GM19023 (cell line): ENCODE measurements at regions not wholly inside any gene's neighbourhood (a gene's known extent, or its start where the extent isn't known, plus 50 kb on each side); places are given as distances from the start of the nearest gene placed in this dataset.

Experiments
- ATAC-seq: cut with Tn5 transposase; IDR thresholded peaks from one replicate; pipeline ENCODE4 v1.9.1; 2021; ENCODE audit warnings: mild to moderate bottlenecking, moderate library complexity; ENCODE audit not compliant: unreplicated experiment

DNA sequence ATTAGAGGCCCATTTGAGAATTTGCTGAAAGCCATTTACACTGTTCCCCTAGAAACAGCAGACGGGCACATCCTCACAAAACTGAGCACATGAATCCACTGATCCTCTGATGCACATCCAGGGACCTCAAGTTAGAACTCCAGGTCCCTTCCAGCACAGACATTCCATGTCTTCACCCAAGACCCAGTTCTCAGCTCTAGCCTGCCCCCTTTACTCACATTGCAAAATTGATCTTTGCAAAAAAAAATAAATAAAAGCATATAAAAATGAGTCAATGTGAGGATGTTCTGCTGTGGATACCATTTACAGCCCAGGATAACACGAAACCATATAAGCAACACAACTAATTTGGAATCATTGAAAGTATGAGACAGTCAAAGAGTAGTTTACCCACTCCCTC is 458.2 kb upstream of the JARID2 start:
- no peak for ATAC-seq

GRCh38 chr6:14789996-14790395 is 455.9 kb upstream of the JARID2 start:
- ATAC-seq: no peak

GRCh38 chr6:14790976-14791375 is 454.9 kb upstream of the JARID2 start:
- no peak for ATAC-seq

DNA sequence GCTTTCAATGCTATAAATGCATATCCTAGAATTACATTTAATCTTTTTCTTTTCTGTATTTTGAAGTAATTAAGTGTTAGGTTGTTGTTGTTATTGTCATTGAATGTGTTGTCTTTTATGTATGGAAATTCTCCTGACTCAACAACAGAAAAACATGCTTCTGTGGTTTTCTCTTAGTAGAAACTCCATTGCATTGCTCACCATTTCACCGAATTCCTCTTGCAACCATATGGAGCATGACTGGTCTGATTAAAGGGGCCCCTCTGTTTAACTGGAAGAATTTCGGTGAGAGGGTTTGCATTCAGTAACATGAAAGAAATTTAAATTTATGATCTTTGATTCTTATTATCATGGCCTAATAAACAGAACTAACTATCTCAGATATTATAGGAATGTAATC is 454.3 kb upstream of the JARID2 start:
- ATAC-seq: no peak

GRCh38 chr6:14792118-14792955 is 453.5 kb upstream of the JARID2 start:
- no peak for ATAC-seq

- no peak for ATAC-seq
Observed at GRCh38 chr6:14795451-14795850, 450.4 kb upstream of the JARID2 start.

DNA sequence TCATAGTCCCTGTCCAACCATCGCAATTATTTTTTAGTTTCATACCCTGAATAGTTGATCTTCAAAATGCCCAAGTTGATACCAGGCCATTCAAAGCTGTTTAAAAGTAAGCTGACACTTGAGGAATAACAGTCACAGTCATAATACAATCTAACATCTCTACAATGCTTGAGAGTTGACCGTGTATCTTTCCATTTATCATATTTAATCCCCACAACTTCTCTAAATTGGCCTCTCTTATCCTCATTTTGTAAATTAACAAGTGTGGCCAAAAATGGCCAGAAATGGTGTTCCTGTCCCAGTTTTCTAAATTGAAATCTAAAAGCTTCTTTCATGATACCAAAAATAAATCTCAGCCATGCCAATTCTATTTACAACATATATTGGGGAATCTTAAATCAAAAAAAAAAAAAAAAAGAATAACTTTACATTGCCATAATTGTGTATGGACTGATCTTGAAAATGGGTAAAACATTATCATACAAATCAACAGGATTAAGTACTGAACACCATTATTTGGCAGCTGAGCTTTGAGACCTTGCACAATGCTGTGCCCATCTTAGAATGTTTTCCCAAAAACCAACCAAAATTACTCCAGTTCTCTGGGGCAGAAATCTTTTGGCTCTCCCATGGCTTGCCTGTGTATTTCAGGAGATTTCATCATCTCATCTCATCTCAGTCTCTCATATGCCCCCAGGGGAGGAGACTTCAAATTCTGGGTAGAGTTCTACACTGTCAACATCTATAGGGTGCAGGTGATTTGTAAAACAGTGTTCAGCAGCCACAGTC is 448.7 kb upstream of the JARID2 start:
- ATAC-seq: no peak

GRCh38 chr6:14797875-14798593 is 447.8 kb upstream of the JARID2 start:
- no peak for ATAC-seq

DNA sequence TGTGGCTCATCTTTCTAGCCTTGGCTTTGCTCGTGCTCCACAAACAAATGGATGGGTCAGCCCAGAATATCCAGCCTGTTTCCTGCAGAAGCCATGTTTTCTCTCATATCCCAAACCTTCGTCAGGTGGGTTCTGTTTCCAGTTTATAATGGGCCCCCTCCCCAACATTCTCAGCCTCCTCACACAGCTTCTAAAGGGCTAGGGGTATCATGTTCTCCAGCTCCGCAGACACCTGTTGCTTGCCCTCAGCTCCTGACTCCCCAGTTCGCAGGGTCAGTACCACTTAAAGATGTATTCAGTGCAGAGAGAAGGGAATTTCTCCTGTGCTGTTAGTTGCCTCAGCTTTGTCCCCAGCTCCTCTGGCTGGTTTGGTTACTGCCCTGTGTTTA is 447.3 kb upstream of the JARID2 start:
- ATAC-seq: no peak

DNA sequence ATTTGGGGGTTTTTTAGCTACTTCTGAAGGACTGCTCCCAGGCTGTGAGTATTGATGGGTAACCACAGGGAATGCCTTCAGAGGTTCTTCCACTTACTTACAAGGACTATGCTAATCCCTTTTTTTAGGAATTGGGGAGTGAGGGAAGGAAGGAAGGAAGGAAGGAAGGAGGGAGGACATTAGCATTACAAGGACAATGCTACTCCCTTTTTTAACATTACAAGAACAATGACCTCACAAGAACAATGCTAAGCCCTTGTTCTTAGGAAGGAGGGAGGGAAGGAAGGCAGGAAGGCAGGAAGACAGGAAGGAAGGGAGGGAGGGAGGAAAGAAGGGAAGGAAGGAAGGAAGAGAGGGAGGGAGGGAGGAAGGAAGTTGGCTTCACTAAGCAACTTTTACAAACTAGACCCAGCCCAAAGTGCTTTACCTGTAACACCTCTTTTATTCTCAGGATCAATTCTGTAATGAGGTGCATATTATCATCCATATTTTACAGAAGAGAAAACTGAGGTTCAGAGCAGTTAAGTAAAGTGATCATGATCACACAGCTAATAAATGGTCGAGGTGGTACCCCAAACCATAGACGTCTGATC is 446.8 kb upstream of the JARID2 start:
- ATAC-seq: no peak

GRCh38 chr6:14799928-14800327 is 445.9 kb upstream of the JARID2 start:
- ATAC-seq: no peak

DNA sequence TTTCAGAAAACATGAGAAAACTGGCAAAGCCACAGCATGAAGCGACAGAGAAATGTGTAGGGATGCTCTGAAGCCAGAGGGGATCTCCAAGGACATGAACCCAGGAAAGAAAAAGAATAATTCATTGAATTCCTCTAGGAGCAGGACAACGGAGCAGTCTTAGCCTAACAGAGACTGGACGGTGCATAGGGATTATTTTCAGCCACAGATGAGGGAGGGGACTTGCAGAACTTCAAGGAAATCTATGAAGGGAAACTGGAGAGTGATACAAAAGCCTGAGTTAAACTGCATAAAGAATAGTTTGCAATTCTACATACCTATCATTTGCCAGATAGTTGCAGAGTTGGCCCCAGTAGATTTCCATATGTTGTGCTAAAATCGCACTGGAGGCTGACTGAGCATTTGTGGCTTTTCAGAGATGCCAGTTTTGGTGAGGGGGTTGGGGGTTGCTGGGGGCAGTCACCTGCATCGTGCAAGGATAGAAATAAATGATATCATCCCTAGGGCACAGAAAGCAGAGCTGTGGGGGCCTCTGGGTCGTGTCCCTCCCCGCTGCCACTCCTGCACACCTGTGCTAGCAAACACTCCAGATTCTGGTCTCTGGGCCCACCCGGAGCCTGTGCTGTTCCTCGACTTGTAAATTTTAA is 443.2 kb upstream of the JARID2 start:
- no peak for ATAC-seq

DNA sequence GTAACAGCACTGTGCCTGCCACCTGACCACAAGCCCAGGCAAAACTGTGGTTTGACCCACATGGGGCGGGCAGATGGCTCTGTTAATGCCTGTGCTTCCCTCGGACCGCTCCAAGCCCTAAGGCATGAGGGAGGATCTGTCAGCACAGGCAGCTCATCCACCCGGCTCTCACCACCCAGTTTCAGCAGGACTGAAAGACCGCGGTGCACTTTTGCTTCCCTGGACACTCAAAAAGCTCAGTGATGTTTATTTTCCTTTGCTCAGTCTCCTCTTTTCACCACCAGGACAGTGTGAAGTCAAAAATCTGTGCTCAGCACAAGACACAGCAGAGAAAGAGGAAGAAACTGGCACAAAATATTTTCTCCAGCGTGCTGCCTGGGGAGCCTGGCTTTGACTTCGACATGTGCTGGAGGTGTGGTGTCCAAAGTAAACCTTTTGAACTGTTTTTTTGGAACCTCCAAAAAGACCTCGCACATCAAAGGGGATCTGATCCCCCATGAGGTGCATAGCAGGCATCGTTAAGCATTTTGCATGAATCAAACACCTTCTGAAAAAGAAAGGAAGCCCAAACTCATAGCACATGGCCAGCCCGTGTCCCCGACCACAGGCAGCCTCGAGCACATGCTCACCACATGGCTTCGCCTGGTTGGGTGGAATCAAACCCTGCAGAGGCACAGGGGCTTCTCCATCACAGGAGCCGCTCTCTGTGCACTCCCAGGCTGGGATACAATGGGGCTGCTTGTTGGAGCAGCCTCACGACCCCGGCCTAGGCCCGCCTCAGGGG is 441.7 kb upstream of the JARID2 start:
- no peak for ATAC-seq

- ATAC-seq: no peak
Observed at GRCh38 chr6:14804785-14805210, 441.1 kb upstream of the JARID2 start.

GRCh38 chr6:14806101-14806500 is 439.8 kb upstream of the JARID2 start:
- ATAC-seq: no peak

DNA sequence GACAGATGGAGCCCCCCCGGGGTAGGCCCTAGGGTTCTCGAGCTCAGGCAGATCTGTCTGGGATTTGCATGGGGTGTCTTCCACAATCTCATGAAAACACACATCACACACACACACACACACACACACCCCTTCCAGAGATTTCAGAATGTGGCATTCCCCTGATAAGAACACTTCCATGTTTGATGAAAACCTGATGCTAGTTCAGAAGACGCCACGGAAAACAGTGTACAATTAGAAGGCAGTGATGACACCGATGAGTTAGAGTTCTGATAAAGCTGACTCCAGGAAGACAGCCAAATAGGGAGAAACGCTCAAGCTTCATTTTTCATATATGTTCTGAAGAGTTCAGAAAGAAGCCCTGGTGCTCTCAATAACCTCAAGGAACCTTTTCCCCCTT is 438.7 kb upstream of the JARID2 start:
- no peak for ATAC-seq

- no peak for ATAC-seq
Observed at GRCh38 chr6:14807971-14808370, 437.9 kb upstream of the JARID2 start.

DNA sequence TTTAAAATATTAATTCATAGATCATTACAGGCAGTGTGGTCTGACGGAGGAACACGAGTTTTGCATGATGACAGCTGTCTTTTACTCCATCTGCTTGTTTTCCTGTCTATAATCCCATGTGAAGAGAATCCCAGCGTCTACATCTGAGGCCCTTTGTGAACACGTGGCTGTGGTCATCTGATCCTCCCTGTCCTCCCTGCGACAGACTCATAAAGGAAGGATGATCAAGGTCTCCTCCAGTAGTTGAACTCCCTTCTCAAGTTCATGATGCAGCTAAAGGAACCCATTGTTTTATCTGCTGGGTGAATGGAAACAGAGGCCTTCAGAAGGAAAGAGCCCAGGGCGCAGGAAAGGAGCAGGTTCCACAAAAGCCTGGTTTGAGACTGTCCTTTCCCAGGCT is 435.8 kb upstream of the JARID2 start:
- no peak for ATAC-seq

DNA sequence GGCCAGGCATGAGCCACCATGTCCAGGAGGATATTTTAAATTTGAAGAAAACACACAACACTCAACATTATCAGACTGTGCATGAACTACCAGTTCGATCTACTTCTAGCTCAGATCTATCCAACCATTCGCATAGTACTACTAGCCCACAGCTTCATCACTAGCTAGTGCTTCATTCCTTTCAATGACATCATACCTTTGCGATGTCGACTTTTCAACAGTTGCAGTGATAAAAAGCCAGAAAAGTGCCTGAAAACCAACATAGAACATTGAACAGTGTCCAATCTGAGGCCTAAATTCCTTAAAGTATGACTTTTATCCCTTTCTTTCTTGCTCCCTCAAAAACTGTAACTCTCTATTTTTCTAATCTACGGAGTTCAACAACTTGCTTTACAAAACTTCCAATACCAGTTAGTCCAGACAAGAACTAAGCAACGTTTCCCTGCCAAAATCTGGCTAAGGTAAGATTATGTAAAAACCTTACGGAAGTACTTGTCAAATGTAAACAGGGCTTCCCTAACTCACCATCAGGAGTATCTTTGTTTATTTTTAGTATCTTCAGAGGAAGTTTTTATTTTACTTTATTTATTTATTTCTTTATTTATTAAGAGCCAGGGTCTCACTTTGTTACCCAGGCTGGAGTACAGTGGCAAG is 434.0 kb upstream of the JARID2 start:
- no peak for ATAC-seq
